GM12892 (cell line): ENCODE measurements at regions not wholly inside any gene's neighbourhood (a gene's known extent, or its start where the extent isn't known, plus 50 kb on each side); places are given as distances from the start of the nearest gene placed in this dataset.

Experiments used
- POLR2A ChIP-seq: IDR thresholded peaks from 2 replicates; pipeline ENCODE4 v1.6.1; 2011; ENCODE audit warnings: low read depth, low read length, control low read depth
- POLR2AphosphoS5 ChIP-seq: IDR thresholded peaks from 2 replicates; pipeline ENCODE4 v1.6.1; 2011; ENCODE audit warnings: low read depth, low read length, control low read depth
- TAF1 ChIP-seq: IDR thresholded peaks from 2 replicates; pipeline ENCODE4 v1.6.1; 2011; ENCODE audit warnings: low read depth, mild to moderate bottlenecking, control low read depth, low read length, borderline replicate concordance

- TF ChIP-seq POLR2AphosphoS5: no peak
- TF ChIP-seq POLR2A: no peak
- no peak for TF ChIP-seq TAF1
Measured at GRCh38 chr1:228921481-228921880, 186.2 kb downstream of the RHOU start.
